ENCODE measurements at regions not wholly inside any gene's neighbourhood (a gene's known extent, or its start where the extent isn't known, plus 50 kb on each side); places are given as distances from the start of the nearest gene placed in this dataset.

- no peaks in the 10 kb centered on the region for H3K27me3 ChIP-seq (ENCODE audit: control insufficient read depth, insufficient read depth, low read length)
- FAIRE-seq (no peak), DNase-seq (peak in 3 of 5 donors; percentile 11 to 66 (median 61))
- H3K9ac ChIP-seq (ENCODE audit: low read length in 3 of 3), result no peak overlapping the region
- H3K36me3 ChIP-seq (ENCODE audit: control insufficient read depth in 2 of 3, insufficient read depth in 3 of 3, low read length in 3 of 3), result no peaks in the 10 kb centered on the region
- no peak for TF ChIP-seq CTCF (IDR thresholded peaks at IDR 0.05; ENCODE audit: borderline replicate concordance, extremely low read depth, insufficient read depth)
- H3K4me1 ChIP-seq (ENCODE audit: control insufficient read depth in 2 of 3, insufficient read depth in 2 of 3, low read depth in 1 of 3, low read length in 3 of 3), result no peaks in the 10 kb centered on the region
- intact Hi-C loops (cut with DNase I), result no loop called here
- H3K9me3 ChIP-seq (ENCODE audit: control insufficient read depth in 2 of 3, insufficient read depth in 1 of 3, low read length in 3 of 3), result no peaks in the 10 kb centered on the region
- no peak overlapping the region for H3K27ac ChIP-seq (ENCODE audit: low read depth in 2 of 2, low read length in 2 of 2)
- no peak overlapping the region for H3K4me3 ChIP-seq (ENCODE audit: low read length in 3 of 3)
These were observed 298.7 kb upstream of the ACVR2A start for GRCh38 chr2:147546109-147546508.

GRCh38 chr2:147543056-147543455 is 301.8 kb upstream of the ACVR2A start:
- no peaks in the 10 kb centered on the region for H3K36me3 ChIP-seq (ENCODE audit: control insufficient read depth in 2 of 3, insufficient read depth in 3 of 3, low read length in 3 of 3)
- no peaks in the 10 kb centered on the region for H3K27me3 ChIP-seq (ENCODE audit: control insufficient read depth, insufficient read depth, low read length)
- no peaks in the 10 kb centered on the region for H3K9me3 ChIP-seq (ENCODE audit: control insufficient read depth in 2 of 3, insufficient read depth in 1 of 3, low read length in 3 of 3)
- no peak overlapping the region for H3K27ac ChIP-seq (ENCODE audit: low read depth in 2 of 2, low read length in 2 of 2)
- no peaks in the 10 kb centered on the region for H3K4me1 ChIP-seq (ENCODE audit: control insufficient read depth in 2 of 3, insufficient read depth in 2 of 3, low read depth in 1 of 3, low read length in 3 of 3)
- no peak overlapping the region for H3K4me3 ChIP-seq (ENCODE audit: low read length in 3 of 3)
- no peak for TF ChIP-seq CTCF (IDR thresholded peaks at IDR 0.05; ENCODE audit: borderline replicate concordance, extremely low read depth, insufficient read depth)
- DNase-seq, result no peak
- no peak overlapping the region for H3K9ac ChIP-seq (ENCODE audit: low read length in 3 of 3)
- intact Hi-C loops (cut with DNase I), result no loop called here
- no peak for FAIRE-seq

GRCh38 chr2:147542351-147542750 is 302.5 kb upstream of the ACVR2A start:
- no peak for TF ChIP-seq CTCF (IDR thresholded peaks at IDR 0.05; ENCODE audit: borderline replicate concordance, extremely low read depth, insufficient read depth)
- no peak overlapping the region for H3K27ac ChIP-seq (ENCODE audit: low read depth in 2 of 2, low read length in 2 of 2)
- no peak for FAIRE-seq

GRCh38 chr2:147541314-147541713 is 303.5 kb upstream of the ACVR2A start:
- no peak for TF ChIP-seq CTCF (IDR thresholded peaks at IDR 0.05; ENCODE audit: borderline replicate concordance, extremely low read depth, insufficient read depth)
- Histone ChIP-seq H3K27me3 (ENCODE audit: control insufficient read depth, insufficient read depth, low read length) (no peaks in the 10 kb centered on the region), H3K36me3 (ENCODE audit: control insufficient read depth in 2 of 3, insufficient read depth in 3 of 3, low read length in 3 of 3) (no peaks in the 10 kb centered on the region), H3K4me1 (ENCODE audit: control insufficient read depth in 2 of 3, insufficient read depth in 2 of 3, low read depth in 1 of 3, low read length in 3 of 3) (no peaks in the 10 kb centered on the region), H3K27ac (ENCODE audit: low read depth in 2 of 2, low read length in 2 of 2) (no peak overlapping the region), H3K9me3 (ENCODE audit: control insufficient read depth in 2 of 3, insufficient read depth in 1 of 3, low read length in 3 of 3) (no peaks in the 10 kb centered on the region), H3K9ac (ENCODE audit: low read length in 3 of 3) (no peak overlapping the region), H3K4me3 (ENCODE audit: low read length in 3 of 3) (no peak overlapping the region)
- FAIRE-seq (no peak), DNase-seq (no peak)
- intact Hi-C loops (cut with DNase I), result no loop called here

More at GRCh38 chr2:147542351-147542750, 302.5 kb upstream of the ACVR2A start:
- Histone ChIP-seq H3K27me3 (ENCODE audit: control insufficient read depth, insufficient read depth, low read length) (no peaks in the 10 kb centered on the region), H3K36me3 (ENCODE audit: control insufficient read depth in 2 of 3, insufficient read depth in 3 of 3, low read length in 3 of 3) (no peaks in the 10 kb centered on the region), H3K4me3 (ENCODE audit: low read length in 3 of 3) (no peak overlapping the region), H3K9ac (ENCODE audit: low read length in 3 of 3) (no peak overlapping the region), H3K4me1 (ENCODE audit: control insufficient read depth in 2 of 3, insufficient read depth in 2 of 3, low read depth in 1 of 3, low read length in 3 of 3) (no peaks in the 10 kb centered on the region), H3K9me3 (ENCODE audit: control insufficient read depth in 2 of 3, insufficient read depth in 1 of 3, low read length in 3 of 3) (no peaks in the 10 kb centered on the region)
- DNase-seq, result no peak
- intact Hi-C loops (cut with DNase I), result no loop called here

Data from kidney (tissue), 13 donors.